HG03565 (cell line): ENCODE measurements at regions not wholly inside any gene's neighbourhood (a gene's known extent, or its start where the extent isn't known, plus 50 kb on each side); places are given as distances from the start of the nearest gene placed in this dataset.

Experiments used
- ATAC-seq: cut with Tn5 transposase; IDR thresholded peaks from one replicate; pipeline ENCODE4 v1.9.1; 2021; ENCODE audit warnings: mild to moderate bottlenecking, moderate library complexity; ENCODE audit not compliant: unreplicated experiment

DNA sequence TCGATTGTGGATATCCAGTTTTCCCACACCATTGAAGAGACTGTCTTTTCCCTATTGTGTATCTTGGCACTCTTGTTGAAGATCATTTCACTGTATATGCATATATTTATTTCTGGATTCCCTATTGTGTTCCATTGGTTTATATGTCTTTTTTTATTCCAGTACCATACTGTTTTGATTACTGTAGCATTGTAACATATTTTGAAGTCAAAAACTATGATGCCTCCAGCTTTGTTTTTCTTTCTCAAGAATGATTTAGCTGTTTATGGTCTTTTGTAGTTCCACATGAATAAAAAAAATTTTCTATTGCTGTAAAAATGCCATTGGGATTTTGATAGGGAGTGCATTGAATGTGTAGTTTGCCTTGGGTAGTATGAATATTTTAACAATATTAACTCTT is 128.1 kb upstream of the SLC38A2 start:
- ATAC-seq: no peak

DNA sequence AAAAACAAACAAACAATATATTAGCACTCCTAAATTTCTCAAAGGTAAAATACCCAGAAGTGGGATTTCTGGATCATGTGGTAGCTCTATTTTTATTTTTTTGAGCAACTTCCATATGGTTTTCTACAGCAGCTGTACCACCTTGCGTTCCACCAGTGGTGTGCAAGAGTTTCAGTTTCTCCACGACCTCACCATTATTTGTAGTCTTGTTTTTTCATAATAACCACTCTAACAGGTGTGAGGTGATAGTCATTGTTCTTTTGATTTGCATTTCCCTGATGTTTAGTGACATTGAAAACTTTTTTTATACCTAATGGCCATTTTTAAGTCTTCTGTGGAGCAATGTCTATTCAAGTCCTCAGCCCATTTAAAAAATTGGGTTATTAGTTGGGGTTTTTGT is 127.3 kb upstream of the SLC38A2 start:
- peak; percentile 82 for ATAC-seq

DNA sequence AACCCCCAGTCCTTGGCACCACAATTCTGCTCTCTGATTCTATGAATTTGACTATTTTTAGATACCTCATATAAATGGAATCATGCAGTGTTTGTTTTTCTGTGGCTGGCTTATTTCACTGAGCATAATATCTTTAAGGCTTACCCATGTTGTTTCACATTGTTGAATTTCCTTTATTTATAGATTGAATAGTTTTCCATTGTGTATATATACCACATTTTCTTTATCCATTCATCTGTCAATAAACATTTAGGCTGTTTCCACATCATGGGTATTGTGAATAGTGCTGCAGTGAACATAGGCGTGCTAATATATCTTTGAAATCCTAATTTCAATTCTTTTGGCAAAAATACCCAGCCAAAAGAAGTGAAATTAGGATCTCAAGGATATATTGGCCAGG is 126.7 kb upstream of the SLC38A2 start:
- ATAC-seq: no peak

DNA sequence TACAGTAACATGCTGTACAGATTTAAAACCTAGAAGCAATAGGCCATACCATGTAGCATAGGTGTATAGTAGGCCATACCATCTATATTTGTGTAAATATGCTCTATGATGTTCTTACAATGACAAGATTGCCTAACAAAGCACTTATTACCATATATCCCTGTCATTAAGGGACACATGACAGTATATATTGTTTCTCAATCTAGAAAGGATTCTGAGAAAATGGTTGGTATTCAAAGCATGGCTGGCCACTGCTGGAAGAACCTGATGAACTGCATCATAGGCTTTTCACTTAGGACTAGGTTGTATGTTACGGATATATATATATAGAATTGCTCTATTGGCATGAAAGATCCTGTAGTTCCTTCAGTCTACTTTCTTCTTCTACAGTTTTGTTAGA is 125.2 kb upstream of the SLC38A2 start:
- no peak for ATAC-seq

DNA sequence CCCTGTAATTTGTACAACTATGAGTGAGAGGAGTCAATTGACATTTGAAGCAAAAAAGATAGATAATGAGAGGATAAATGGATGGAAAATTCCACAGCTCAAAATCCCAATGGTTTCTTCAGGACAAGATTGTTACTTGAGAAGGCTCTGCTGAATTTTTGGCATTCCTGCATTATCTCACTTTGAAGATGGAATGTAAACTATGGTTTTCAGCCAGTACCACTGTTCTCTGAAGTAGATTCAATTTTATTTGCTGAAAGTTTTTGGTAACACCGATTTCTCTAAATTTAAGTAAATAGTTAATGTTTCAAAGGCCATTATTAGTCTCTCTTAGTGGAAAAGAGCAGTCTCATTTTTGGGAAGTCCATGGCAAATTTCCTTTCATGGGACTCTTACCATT is 121.9 kb upstream of the SLC38A2 start:
- no peak for ATAC-seq

DNA sequence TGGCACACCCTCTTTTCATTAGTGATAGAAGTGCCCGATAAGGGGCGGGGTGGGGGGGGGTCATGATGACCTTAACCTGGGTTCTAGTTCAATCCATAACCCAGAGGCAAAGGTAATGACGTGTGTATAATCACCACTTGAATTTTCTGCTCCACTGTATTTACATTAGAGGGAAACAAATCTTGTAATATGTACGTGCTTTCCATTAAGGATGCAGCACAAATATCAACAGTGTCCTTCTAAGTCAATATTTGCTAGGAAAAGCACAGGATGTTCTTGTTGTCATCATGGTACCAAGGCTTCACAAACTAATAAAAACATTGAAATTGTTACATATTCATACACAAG is 121.2 kb upstream of the SLC38A2 start:
- ATAC-seq: no peak

DNA sequence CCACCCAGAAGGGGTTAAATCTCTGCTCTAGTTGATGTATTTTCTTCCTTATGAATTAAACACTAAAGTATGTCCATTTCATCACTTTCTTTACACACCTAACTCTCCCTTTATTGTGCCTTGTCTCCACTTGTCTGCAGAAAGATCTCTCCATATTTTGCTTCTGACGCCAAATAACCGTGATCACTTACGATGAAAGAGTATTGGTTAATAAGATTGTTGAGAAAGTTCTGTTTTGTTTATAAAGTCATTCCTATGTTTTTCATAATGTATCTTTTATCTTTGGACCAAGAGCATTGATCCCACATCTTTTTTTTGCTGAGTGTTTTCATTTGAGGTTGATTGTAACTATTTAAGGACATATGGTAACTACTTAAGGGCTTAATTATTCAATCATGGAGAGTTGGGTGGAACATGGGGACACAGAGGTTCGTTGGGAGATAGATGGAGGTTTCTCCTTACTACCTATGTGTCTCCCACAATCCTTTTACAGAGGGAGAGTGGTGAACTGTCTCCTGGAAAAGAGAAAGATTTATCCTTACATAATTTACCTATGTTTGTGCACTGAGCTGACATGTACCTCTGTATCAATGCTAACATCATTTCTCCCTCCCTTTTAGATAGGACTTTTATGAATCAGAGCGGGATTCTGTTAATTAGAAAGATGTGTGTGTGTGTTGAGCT is 120.7 kb upstream of the SLC38A2 start:
- no peak for ATAC-seq

DNA sequence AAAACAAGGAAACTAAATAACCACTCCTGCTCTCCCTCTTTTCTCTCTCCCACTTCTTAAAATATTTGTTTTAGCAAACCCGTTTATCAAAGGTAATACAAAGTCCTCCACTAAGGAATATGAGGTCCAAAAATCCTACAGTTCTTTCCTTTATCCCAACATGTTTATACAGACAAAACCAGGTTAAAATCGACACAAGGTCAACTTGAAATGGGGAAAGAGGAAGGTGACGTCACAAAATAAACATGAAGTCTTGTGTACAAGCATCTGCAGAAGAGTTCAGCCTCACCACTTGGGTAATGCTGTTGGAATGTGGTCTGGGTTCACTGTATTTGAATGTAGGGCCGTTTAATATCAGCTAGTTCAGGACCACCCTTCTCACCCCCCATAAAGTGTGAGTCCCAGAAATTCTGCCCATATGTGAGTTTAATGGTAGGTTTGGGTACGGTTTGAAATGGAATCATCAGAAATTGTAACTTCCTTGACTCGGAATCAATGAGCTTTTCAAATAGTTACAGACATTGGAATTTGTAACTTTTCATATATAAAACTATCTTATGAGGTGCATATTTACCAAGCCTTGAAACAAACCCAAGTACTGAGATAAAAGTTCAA is 120.0 kb upstream of the SLC38A2 start:
- ATAC-seq: no peak

DNA sequence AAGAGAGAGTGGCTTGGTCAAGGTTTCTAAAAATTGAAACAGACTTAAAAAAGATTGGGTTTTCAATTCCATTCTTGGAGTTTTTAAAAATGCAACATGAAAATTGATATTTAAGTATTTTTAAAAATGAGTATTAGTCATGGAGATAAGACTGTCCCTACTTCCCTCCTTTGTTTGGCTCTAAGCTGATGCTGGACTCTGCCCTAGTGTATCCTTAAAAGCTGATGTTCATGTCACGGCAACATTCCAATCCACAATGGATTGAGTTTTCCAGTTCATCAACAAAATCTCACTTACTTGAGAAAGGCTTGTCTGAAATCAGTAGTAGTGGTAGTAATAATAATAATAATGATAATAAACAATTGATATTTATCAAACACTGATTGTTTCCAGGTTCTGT is 119.0 kb upstream of the SLC38A2 start:
- ATAC-seq: no peak

DNA sequence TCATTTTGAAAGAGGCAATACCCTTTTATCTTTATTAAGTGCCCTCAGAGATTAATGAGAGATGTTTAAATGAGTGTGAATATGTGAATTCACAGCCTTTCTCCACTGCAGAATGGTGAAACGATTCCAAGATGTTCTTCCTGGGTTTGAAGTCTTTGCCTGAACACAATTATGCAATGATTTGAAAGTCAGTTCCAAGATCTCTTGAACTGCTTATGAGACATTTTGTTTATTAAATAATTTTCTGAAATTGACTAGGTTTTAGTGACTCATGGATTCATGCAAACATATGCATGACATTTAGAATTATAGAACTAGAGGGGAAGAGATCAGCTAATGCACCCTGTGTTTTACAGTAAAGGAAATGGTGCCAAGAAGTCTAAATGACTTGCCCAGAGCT is 118.1 kb upstream of the SLC38A2 start:
- ATAC-seq: no peak

DNA sequence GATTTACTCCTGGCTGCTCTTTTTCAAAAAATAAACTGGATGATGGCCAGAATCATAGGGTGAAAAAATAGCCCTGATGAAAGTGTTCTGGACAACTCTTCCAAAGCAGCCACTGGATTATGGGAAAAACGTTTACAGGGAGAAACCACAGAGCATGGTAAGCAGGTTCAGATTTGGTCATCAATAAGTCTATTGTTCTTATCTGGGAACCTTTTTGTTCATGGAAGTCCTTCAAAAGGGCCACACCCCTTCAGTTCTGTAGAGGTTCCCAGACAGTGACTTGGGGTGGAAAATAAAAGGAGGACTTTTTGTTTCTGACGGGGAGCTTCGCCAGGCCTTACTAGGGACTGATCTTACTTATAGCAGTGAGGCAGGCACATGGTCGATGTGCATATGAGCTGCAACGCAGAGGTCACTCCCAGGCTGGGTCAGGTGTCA is 117.4 kb upstream of the SLC38A2 start:
- ATAC-seq: no peak

DNA sequence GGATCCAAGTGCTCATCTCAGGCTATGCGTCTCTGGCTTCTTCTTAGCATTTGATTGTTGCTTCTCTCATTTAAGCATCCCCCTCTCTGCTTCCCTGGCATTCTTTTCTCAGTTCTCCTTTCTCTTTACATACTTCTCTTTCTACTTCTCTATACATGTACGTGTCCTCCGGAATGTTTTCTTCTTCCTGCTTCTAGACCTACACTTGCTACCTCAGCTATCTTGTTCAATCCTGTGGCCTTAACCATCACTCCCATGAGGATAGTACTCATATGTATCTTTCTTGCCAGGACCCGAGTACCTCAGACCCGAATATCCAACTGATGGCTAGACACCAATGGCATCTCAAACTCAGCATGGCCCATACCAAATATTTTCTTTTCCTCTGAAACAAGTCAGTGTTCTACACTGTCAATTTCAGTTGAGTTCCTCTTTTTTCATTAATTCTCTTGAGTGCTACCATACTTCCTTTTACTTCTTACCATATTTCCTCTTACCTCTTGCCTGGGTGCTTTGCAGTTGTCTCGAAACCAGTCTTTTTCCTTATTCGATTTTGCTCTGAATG is 115.1 kb upstream of the SLC38A2 start:
- ATAC-seq: no peak

DNA sequence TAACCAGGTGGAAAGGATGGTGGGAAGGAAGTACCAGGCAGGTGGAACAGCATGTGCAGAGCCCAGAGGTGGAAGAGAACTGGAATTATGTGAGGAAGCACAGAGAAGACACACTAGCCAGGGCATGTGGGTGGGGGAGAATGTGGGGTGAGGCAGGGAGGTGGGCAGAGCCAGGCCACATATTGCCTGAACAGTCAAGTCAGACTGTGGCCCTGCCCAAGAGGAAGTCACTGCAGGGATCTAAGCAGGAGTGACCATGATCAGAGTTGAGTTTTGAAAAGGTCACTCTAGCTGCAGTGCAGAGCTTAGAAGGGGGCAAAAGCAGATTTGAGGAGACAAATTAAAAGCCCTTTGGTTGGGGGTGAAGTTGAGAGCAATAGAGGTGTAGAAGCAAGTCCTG is 114.0 kb upstream of the SLC38A2 start:
- ATAC-seq: no peak

DNA sequence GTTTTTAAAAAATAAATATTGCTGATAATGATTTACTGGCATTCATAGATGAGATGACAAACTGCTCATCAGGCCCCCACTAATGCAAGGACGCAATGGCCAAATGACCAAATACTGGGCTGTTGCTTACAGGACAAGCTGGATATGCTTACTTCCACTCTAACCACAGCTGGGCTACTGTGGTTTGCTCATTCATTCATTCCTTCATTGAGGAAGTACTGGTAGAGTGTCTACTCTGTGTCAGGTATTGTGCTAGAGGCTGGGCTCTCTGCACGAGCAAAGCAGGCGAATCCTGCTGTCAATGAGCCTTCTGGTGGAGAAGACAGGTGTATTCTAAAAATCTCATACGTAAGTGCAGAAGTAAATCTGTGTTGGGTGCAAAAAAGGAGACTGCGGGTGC is 113.3 kb upstream of the SLC38A2 start:
- ATAC-seq: no peak

DNA sequence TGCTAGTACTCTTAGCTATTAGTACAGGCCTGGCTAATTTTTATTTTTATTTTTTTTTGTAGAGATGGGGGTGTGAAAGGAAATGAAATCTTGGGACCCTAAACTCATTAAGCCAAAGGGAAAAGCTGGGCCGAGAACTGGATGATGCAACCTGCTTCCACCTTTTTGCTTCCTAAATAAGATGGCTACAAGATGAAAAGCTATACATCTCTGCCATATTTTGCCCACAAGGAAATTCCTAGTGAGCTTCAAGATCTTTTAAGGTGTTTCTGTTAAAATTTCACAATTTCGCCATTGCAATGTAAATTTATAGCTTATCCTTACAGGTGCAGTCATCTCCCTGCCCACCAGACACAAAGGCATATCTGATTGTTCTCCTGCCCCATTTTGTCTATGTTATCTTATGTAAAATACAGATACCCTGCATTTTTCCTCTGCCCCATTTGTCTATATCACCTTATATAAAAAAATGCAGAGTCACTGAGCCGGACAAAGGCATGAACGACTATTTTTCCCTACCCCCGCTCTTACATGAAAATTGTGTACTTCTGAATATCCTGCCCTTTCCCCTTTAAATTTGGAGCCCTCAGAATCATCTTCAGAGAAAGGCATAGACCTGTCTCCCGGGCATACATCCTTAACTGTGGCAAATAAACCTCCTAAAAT is 112.0 kb upstream of the SLC38A2 start:
- ATAC-seq: no peak

DNA sequence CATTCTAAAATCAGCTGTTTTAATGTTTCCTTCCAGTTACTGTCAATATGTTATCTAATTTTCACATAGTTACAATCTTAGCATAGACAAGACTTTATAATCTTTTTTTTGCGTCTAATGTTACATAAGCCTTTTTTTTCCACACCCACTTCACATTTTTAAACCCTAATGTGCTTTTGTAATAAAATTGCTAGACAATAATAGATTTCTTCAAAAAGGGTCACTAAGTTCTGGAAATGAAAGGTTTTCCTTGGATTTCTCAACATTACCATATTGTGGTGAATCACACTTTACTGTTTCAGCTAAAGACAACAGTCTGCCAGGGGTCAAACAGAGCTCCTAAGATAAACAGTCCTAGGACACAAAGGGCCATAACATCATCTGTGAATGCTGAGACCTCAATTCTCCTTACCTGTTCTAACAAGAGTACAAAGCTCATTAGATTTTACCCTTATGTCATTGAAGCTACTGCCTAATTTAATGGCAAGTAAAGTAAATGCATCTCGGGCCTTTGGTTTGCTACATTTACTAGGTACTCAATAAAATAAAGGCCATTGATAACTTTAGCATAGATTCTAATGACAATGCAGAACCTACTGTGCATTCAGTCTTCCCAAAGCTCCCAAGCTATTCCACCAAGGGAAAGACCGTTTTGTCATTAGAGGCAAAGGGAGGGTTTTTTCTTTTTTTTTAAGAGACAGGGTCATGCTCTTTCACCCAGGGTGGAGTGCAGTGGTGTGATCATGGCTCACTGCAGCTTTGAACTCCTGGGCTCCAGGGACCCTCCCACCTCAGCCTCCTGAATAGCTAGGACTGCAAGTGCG is 111.2 kb upstream of the SLC38A2 start:
- ATAC-seq: no peak

DNA sequence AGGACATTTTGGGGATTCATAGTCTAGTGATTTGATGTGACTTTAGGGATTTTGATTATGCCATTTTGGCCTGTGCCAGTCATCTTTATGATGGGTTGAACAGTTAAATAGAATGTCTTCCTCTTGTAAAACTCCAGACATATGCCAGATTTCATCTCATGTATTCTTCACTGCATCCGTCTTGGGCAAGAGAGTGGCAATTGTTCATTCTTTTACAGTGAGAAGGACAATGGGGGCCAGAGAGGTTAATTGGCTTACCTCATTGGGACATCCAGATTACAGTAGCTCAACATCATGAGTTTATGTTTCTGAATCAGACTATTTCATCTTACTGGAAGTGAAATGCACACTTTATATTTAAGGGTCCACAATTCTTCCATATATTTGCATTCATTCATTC is 108.2 kb upstream of the SLC38A2 start:
- ATAC-seq: no peak

DNA sequence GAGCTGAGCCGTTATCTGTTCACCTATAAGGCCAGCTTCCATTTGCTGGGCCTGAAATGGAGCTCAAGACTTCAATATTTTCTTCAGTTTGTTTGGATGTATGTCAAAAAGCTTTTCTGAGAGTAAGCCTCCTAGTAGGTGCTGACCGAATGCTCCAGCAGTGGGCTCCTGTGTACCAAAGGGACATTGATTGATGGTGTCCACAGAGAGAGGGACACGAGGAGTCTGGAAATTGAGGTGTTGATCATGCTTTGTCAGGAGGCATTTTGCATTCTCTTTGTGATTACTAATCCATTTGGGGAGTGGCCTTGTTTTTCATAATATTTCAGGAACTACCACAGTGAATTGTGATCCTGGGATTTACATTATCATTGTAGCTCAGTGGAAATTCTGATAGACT is 107.7 kb upstream of the SLC38A2 start:
- no peak for ATAC-seq

DNA sequence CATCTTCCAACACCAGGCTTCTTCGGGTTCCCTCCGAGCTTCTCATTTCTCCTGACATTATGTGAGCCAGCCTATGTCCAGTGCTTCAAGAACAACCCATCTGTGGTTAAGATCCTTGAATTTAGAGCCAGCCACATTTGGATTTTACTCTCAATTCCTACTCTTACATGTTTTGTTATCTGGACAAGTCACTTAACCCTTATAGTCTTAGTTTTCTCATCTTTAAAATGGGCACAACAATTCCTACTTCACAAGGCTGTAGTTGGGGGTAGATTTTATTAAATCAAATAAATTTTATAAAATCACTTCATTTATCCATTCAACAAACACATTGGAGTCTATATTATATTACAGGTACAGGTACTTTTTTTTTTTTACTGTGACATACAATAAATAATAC is 105.5 kb upstream of the SLC38A2 start:
- no peak for ATAC-seq

DNA sequence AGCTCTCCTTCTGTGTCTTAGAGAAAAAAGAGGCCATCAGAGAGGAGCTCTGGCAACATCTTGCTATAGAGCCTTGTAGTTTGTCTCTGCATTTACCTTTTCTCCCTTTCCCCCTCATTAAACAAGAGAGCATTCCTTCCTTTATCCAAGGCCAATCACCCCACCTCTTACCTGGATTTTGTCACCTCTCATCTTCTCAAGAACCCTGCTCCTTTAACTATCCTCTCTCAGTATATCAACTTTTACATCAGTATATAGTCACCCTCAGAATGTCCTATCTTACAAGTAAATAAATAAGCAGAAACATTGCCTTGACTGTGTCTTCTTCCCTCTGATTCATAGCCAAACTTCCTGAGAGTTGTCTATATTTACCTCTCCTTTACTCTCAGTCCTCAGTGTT is 105.0 kb upstream of the SLC38A2 start:
- ATAC-seq: no peak

DNA sequence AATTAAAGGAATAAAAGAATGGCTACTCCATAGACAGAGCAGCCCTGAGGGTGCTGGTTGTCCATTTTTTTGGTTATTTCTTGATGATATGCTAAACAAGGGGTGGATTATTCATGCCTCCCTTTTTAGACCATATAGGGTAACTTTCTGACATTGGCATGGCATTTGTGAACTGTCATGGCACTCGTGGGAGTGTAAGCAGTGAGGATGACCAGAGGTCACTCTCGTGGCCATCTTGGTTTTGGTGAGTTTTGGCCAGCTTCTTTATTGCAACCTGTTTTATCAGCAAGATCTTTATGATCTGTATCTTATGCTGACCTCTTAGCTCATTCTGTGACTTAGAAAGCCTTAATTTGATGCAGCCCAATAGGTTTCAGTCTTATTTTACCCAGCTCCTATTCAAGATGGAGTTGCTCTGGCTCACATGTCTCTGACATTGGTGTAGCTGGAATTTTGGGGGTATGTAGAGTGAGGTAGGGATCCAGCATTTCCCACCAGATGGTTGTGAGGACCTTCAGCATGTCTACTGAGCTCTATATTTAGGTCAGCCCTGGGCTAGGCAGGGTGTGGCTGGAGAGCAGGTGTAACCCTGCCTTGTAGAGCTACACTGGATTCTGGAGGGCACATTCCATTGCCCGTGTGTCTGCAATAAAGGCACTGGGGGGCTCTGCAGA is 103.5 kb upstream of the SLC38A2 start:
- no peak for ATAC-seq
